GM12878 (cell line): ENCODE measurements at regions not wholly inside any gene's neighbourhood (a gene's known extent, or its start where the extent isn't known, plus 50 kb on each side); places are given as distances from the start of the nearest gene placed in this dataset.

Source experiments
- ATAC-seq: fragments of 200-7000 bp; cut with Tn5 transposase; 3 replicates; pipeline ENCODE4 v1.9.1; 2020; ENCODE audit warnings: mild to moderate bottlenecking, moderate library complexity
- BruUV-seq: library from RNA; stranded (reverse); fragments of 400-500 nt; replicated peaks from 2 replicates; lab custom pipeline; 2021; lab: Mats Ljungman, UMichigan
- CTCF ChIA-PET: fragments of 300-600 bp; sonication (Branson Sonifier 250); formaldehyde crosslinking; extraction: SDS; loops from one replicate; lab custom pipeline; 2021; ENCODE audit warnings: inconsistent platforms; lab: Yijun Ruan, JAX
- POLR2A ChIA-PET: fragments of 350-600 bp; formaldehyde crosslinking; extraction: SDS; loops from one replicate; lab custom pipeline; 2021; ENCODE audit warnings: inconsistent platforms; lab: Charles Lee
- RAD21 ChIA-PET: fragments of 300-600 bp; sonication (Branson Sonifier 250); formaldehyde crosslinking; loops from one replicate; lab custom pipeline; 2023; ENCODE audit warnings: antibody characterized with exemption; ENCODE audit not compliant: unreplicated experiment; lab: Charles Lee
- SMC1A ChIA-PET: fragments of 300-600 bp; sonication (Branson Sonifier 250); formaldehyde crosslinking; loops from one replicate; lab custom pipeline; 2023; ENCODE audit not compliant: unreplicated experiment, uncharacterized antibody; lab: Charles Lee
- DNase-seq: peaks from one replicate; pipeline ENCODE4 v3.0.0-alpha.2; 2011; ENCODE audit warnings: low read depth, low spot score
- FAIRE-seq: peaks from 3 replicates; lab custom pipeline; 2011; peaks lifted over from hg19 to GRCh38; lab: Jason Lieb, UNC
- H2AFZ ChIP-seq: 2 replicates; pipeline ENCODE4 v1.6.0; 2011; ENCODE audit warnings: low read depth, low read length, control low read depth; ENCODE audit not compliant: control insufficient read depth
- H3K27ac ChIP-seq: 2 replicates; pipeline ENCODE4 v1.5.1; 2011; ENCODE audit warnings: control low read depth; ENCODE audit not compliant: control insufficient read depth, insufficient read depth
- H3K27me3 ChIP-seq, 2 experiments: replicated peaks in 1 of 2; 2 replicates each; pipeline versions ENCODE4 v1.6.0 to v1.6.1; 2011; ENCODE audit warnings: low read length in 1 of 2; ENCODE audit not compliant: control insufficient read depth in 2 of 2, insufficient read depth in 2 of 2
- H3K36me3 ChIP-seq, 2 experiments: 2 replicates each; pipeline ENCODE4 v1.5.1; 2011; ENCODE audit warnings: low read length in 1 of 2; ENCODE audit not compliant: control insufficient read depth in 2 of 2, insufficient read depth in 2 of 2
- H3K4me1 ChIP-seq: 2 replicates; pipeline ENCODE4 v1.6.1; 2011; ENCODE audit warnings: mild to moderate bottlenecking, low read length, moderate library complexity, mixed read lengths; ENCODE audit not compliant: control insufficient read depth, insufficient read depth
- H3K4me2 ChIP-seq: 2 replicates; pipeline ENCODE4 v1.6.0; 2011; ENCODE audit warnings: control low read depth; ENCODE audit not compliant: control insufficient read depth, insufficient read depth
- H3K4me3 ChIP-seq: fragments of 200-600 bp; sonication (generic); 2 replicates; pipeline ENCODE4 v1.5.1; 2016
- H3K79me2 ChIP-seq: 2 replicates; pipeline ENCODE4 v1.6.0; 2011; ENCODE audit warnings: low read length; ENCODE audit not compliant: control insufficient read depth, insufficient read depth
- H3K9ac ChIP-seq: 2 replicates; pipeline ENCODE4 v1.8.0; 2011; ENCODE audit warnings: low read length, control low read depth, mixed read lengths; ENCODE audit not compliant: control insufficient read depth, insufficient read depth
- H3K9me3 ChIP-seq: replicated peaks from 3 replicates; pipeline ENCODE4 v1.5.1; 2011; ENCODE audit warnings: mild to moderate bottlenecking, low read length; ENCODE audit not compliant: control insufficient read depth, insufficient read depth
- H4K20me1 ChIP-seq: 2 replicates; pipeline ENCODE4 v1.6.0; 2011; ENCODE audit not compliant: control insufficient read depth, insufficient read depth
- ATF3 ChIP-seq: IDR thresholded peaks from 2 replicates; pipeline ENCODE4 v1.6.1; 2011; ENCODE audit warnings: low read depth, mild to moderate bottlenecking, low read length, moderate library complexity, borderline replicate concordance; ENCODE audit errors: extremely low read depth
- CBFB ChIP-seq: IDR thresholded peaks from 2 replicates; pipeline ENCODE4 v1.6.1; 2016; ENCODE audit warnings: antibody characterized with exemption, low read depth
- CBX3 ChIP-seq: fragments of 200-600 bp; sonication (generic); IDR thresholded peaks from 2 replicates; pipeline ENCODE4 v1.6.1; 2016; ENCODE audit warnings: low read depth, borderline replicate concordance
- CREB1 ChIP-seq: IDR thresholded peaks from 2 replicates; pipeline ENCODE4 v1.6.1; 2012; ENCODE audit warnings: low read depth, mild to moderate bottlenecking, inconsistent platforms
- CUX1 ChIP-seq: IDR thresholded peaks from 2 replicates; pipeline ENCODE4 v1.6.1; 2012; ENCODE audit warnings: improper control_type of control experiment, low read depth, low read length; ENCODE audit not compliant: insufficient replicate concordance
- IRF4 ChIP-seq: IDR thresholded peaks from 2 replicates; pipeline ENCODE4 v1.6.1; 2011; ENCODE audit warnings: low read depth, low read length
- MAX ChIP-seq: IDR thresholded peaks from 2 replicates; pipeline ENCODE4 v1.6.1; 2012; ENCODE audit warnings: low read depth, low read length, improper control_type of control experiment
- MXI1 ChIP-seq: fragments of 150-350 bp; IDR thresholded peaks from 2 replicates; pipeline ENCODE4 v1.6.1; 2011; ENCODE audit warnings: low read depth, mild to moderate bottlenecking, inconsistent platforms, low read length, improper control_type of control experiment
- NR2F1 ChIP-seq: fragments of 450-650 bp; conservative IDR thresholded peaks from 2 replicates; pipeline ENCODE4 v1.6.1; 2017; ENCODE audit warnings: mild to moderate bottlenecking
- RCOR1 ChIP-seq: conservative IDR thresholded peaks from 2 replicates; pipeline ENCODE4 v1.6.1; 2012; ENCODE audit warnings: low read depth, low read length, improper control_type of control experiment
- SREBF1 ChIP-seq: IDR thresholded peaks from 2 replicates; pipeline ENCODE4 v1.6.1; 2012; ENCODE audit warnings: mild to moderate bottlenecking, low read length
- USF2 ChIP-seq: IDR thresholded peaks from 2 replicates; pipeline ENCODE4 v1.6.1; 2011; ENCODE audit warnings: low read depth, low read length, improper control_type of control experiment, borderline replicate concordance
- YBX1 ChIP-seq: fragments of 450-650 bp; IDR thresholded peaks from 2 replicates; pipeline ENCODE4 v1.6.1; 2016; ENCODE audit warnings: antibody characterized with exemption
- ZBED1 ChIP-seq: IDR thresholded peaks from 2 replicates; pipeline ENCODE4 v1.6.1; 2016; ENCODE audit warnings: borderline replicate concordance
- in situ Hi-C: fragments of 300-500 bp; cut with MboI; formaldehyde crosslinking; loops from 9 replicates; pipeline ENCODE4 v1.14.3; 2018; ENCODE audit warnings: mixed read lengths
- intact Hi-C: fragments of 100-400 bp; cut with micrococcal nuclease; formaldehyde crosslinking; loops from one replicate; pipeline ENCODE4 v1.14.2; 2022; ENCODE audit not compliant: unreplicated experiment

GRCh38 chr10:84925495-84925894 is 597.1 kb downstream of the CCSER2 start:
- TF ChIP-seq MXI1 (no peak), ATF3 (no peak), SREBF1 (no peak), CBFB (no peak), NR2F1 (no peak), IRF4 (no peak), MAX (no peak), CBX3 (no peak), CUX1 (no peak), YBX1 (no peak), ZBED1 (no peak), CREB1 (no peak), RCOR1 (no peak), USF2 (no peak)
- POLR2A ChIA-PET, result no interaction called here
- H3K9me3 ChIP-seq, result no peaks in the 10 kb centered on the region
- RAD21 ChIA-PET, result no interaction called here
- no peaks in the 10 kb centered on the region for H3K27me3 ChIP-seq
- H3K36me3 ChIP-seq, result no peaks in the 10 kb centered on the region
- no TSS peak for BruUV-seq
- H4K20me1 ChIP-seq, result no peaks in the 10 kb centered on the region
- FAIRE-seq, result no peak
- intact Hi-C loops (loop anchor here (5.0 kb wide), 2 partner anchors 182 to 1452 kb away; no protein-coding TSS in a partner anchor), in situ Hi-C loops (loop anchor here (5.0 kb wide), 1 partner anchor 1447 kb away; no protein-coding TSS in a partner anchor)
- no peak overlapping the region for H3K4me2 ChIP-seq
- ATAC-seq, result no peak
- H2AFZ ChIP-seq, result no peak overlapping the region
- SMC1A ChIA-PET, result no interaction called here
- no peak overlapping the region for H3K9ac ChIP-seq
- CTCF ChIA-PET, result no interaction called here
- H3K4me1 ChIP-seq, result no peaks in the 10 kb centered on the region
- no peak for DNase-seq
- H3K27ac ChIP-seq, result no peak overlapping the region
- no peaks in the 10 kb centered on the region for H3K79me2 ChIP-seq
- H3K4me3 ChIP-seq, result no peak overlapping the region
